GM23248 (cell line): ENCODE measurements at regions not wholly inside any gene's neighbourhood (a gene's known extent, or its start where the extent isn't known, plus 50 kb on each side); places are given as distances from the start of the nearest gene placed in this dataset.

Experiments used
- EZH2 ChIP-seq: fragments of 200-600 bp; sonication (generic); IDR thresholded peaks from 2 replicates; pipeline ENCODE4 v1.6.1; 2018; ENCODE audit warnings: antibody characterized with exemption, mild to moderate bottlenecking; ENCODE audit not compliant: insufficient read depth, poor library complexity, severe bottlenecking
- EZH2phosphoT487 ChIP-seq: fragments of 200-600 bp; sonication (generic); IDR thresholded peaks from 2 replicates; pipeline ENCODE4 v1.6.1; 2018; ENCODE audit warnings: antibody characterized with exemption, moderate library complexity, mild to moderate bottlenecking, low read depth; ENCODE audit not compliant: insufficient read depth

GRCh38 chr5:106195679-106196474 is 1474.9 kb downstream of the EFNA5 start:
- TF ChIP-seq EZH2: no peak
- no peak for TF ChIP-seq EZH2phosphoT487
